Fibroblast of skin of abdomen (primary cell): ENCODE measurements at regions not wholly inside any gene's neighbourhood (a gene's known extent, or its start where the extent isn't known, plus 50 kb on each side); places are given as distances from the start of the nearest gene placed in this dataset.
"Not testable (repeated sequence)": the region's sequence is repeated elsewhere in the genome, so short reads cannot be mapped to it uniquely, and the experiment has no call there.

Source experiments
- DNase-seq: peaks from one replicate; pipeline ENCODE4 v3.0.0-alpha.2; 2013

DNA sequence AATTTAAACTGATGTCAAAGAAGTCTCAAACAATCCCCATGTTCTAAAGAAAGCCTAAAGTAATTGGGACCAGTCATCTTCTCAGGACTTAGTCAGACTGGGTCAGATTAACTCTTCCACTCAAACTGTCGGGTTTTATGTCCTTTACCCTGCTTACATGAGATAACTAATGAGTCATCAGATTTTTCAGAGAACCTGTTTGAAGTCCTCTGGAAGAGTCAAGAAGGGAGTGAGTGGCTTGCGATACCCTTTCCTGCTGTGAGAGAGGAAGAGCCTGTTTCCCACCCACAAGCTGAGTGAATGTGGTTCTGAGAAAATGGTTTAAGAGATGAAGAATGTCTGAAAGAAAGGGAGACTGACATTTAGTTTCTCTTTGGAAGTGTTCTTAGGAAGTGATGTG, 1866.7 kb upstream of the C9orf72 start:
- peak; percentile 20 for DNase-seq

GRCh38 chr9:29440449-29440848, 1867.2 kb upstream of the C9orf72 start:
- no peak for DNase-seq

DNA sequence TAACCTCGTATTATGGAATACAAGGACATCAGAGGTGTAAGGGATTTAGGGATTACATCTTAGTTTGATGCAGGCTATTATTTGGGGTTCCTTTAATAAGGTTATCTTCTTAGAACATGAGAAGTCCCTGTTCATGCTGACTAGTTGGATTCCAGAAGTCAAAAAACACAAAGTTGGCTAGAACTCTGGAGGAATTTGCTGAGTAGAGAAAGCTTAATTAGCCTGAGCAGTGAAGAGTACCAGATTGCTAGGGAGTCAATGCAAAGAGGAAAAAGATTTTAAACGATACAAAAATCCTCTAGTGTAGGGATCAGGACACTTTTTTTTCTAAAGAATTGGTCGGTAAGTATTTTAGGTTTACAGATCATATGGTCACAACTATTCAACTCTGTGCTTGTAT, 1872.5 kb upstream of the C9orf72 start:
- DNase-seq: no peak

- DNase-seq: no peak
Observed at GRCh38 chr9:29449306-29449705, 1876.0 kb upstream of the C9orf72 start.

DNA sequence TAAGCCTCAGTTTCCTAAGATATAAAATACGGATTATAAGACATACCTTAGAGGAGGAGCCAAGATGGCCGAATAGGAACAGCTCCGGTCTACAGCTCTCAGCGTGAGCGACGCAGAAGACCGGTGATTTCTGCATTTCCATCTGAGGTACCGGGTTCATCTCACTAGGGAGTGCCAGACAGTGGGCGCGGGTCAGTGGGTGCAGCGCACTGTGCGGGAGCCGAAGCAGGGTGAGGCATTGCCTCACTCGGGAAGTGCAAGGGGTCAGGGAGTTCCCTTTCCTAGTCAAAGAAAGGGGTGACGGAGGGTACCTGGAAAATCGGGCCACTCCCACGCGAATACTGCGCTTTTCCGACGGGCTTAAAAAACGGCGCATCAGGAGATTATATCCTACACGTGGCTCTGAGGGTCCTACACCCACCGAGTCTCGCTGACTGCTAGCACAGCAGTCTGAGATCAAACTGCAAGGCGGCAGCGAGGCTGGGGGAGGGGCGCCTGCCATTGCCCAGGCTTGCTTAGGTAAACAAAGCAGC, 1877.1 kb upstream of the C9orf72 start:
- not testable (repeated sequence) for DNase-seq

- peak; percentile 62 for DNase-seq
Observed at GRCh38 chr9:29456940-29457339, 1883.7 kb upstream of the C9orf72 start.

GRCh38 chr9:29475471-29475870, 1902.2 kb upstream of the C9orf72 start:
- no peak for DNase-seq

- no peak for DNase-seq
Observed at GRCh38 chr9:29511680-29512079, 1938.4 kb upstream of the C9orf72 start.

GRCh38 chr9:29514336-29514735, 1941.1 kb upstream of the C9orf72 start:
- no peak for DNase-seq

- no peak for DNase-seq
Observed at GRCh38 chr9:29514862-29515261, 1941.6 kb upstream of the C9orf72 start.

GRCh38 chr9:29548436-29548835, 1975.2 kb upstream of the C9orf72 start:
- DNase-seq: no peak

GRCh38 chr9:29555502-29555901, 1982.2 kb upstream of the C9orf72 start:
- DNase-seq: no peak

DNA sequence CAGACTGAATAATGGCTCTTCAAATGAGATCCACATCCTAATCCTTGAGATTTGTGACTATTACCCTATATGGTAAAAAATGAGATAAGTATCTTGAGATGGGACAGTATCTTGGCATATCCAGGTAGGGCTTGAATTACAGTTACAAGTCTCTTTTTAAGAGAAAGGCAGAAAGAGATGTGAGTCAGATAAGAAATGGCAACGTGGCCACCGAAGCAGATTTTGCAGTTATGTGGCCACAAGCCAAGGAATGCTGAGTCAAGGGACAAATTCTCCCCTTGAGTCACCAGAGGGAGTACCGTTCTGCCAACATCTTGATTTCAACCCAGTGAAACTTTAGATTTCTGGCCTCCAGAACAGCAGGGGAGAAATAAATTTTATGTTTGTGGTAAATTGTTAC, 1983.0 kb upstream of the C9orf72 start:
- DNase-seq: peak; percentile 71

- no peak for DNase-seq
Observed at GRCh38 chr9:29556746-29557145, 1983.5 kb upstream of the C9orf72 start.

- peak; percentile 9 for DNase-seq
Observed at GRCh38 chr9:29564564-29564963, 1991.3 kb upstream of the C9orf72 start.

DNA sequence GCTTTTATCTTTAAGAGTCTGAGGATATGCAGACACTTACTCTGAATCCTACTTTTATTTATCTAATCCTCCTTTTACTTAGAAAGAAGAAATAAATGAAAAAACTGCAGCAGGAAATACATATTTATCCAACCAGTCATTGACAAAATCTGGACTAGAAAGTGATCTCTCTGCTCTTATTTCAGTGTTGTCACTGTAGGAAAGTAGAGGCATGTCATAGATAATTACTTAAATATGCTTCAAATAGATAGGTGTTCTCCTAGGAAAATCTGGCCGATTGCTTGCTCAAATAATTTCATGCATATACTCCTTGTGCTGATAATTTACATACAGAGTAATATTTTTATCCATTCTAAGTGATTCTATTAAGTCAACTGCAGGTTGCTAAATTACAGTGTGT, 2001.9 kb upstream of the C9orf72 start:
- DNase-seq: no peak

DNA sequence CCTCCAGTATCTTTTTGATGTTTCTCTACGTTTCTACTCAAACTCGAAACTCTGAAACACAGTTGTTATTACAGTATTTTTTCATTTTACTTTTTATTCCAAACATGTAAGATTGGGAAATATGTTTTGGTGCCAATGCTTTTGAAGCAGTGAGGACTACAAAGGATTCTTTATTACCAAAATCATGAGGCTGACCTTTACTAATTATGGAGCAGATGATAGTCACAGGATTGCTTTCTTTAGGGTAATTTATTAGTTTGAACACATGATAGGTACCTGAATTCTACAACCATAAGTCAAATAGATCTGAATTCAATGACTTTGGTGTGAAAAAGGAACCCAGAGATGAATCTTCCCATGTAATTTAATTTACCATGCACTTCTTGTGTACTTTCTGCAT, 2015.1 kb upstream of the C9orf72 start:
- no peak for DNase-seq

- no peak for DNase-seq
Observed at GRCh38 chr9:29609282-29609681, 2036.0 kb upstream of the C9orf72 start.

- DNase-seq: no peak
Observed at GRCh38 chr9:29613773-29614172, 2040.5 kb upstream of the C9orf72 start.

- no peak for DNase-seq
Observed at GRCh38 chr9:29616844-29617243, 2043.6 kb upstream of the C9orf72 start.

- DNase-seq: peak; percentile 91
Observed at GRCh38 chr9:29625292-29625731, 2052.0 kb upstream of the C9orf72 start.

DNA sequence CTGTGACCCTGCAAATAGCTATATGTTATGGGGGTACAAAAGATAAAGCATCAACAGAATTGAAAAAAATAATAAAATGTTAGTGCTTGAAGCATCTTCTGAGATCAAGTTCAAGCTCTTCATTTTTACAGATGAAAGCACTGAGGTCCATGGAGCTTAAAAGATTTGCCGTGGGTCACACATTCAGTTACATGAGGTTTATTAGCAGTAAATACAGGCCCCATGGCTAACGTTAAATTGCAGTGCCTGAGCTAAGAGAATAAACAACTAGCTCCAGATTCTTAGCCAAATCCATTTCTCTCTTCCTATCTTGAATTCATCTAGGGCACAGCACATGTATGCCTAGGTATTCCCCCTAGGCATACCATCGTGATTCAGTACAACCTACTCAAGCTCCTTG, 2052.7 kb upstream of the C9orf72 start:
- DNase-seq: no peak

DNA sequence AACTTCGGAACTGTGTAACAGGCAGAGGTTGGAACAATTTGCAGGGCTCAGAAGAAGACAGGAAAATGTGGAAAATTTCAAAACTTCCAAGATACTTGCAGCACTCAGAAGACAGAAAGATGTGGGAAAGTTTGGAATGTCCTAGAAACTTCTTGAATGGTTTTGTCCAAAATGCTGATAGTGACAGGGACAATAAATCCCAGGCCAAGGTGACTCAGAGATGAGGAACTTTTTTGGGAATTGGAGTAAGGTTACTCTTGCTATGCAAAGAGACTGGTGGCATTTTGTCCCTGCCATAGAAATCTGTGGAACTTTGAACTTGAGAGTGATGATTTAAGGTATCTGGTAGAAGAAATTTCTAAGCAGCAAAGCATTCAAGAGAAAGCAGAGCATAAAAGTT, 2055.6 kb upstream of the C9orf72 start:
- peak; percentile 51 for DNase-seq

DNA sequence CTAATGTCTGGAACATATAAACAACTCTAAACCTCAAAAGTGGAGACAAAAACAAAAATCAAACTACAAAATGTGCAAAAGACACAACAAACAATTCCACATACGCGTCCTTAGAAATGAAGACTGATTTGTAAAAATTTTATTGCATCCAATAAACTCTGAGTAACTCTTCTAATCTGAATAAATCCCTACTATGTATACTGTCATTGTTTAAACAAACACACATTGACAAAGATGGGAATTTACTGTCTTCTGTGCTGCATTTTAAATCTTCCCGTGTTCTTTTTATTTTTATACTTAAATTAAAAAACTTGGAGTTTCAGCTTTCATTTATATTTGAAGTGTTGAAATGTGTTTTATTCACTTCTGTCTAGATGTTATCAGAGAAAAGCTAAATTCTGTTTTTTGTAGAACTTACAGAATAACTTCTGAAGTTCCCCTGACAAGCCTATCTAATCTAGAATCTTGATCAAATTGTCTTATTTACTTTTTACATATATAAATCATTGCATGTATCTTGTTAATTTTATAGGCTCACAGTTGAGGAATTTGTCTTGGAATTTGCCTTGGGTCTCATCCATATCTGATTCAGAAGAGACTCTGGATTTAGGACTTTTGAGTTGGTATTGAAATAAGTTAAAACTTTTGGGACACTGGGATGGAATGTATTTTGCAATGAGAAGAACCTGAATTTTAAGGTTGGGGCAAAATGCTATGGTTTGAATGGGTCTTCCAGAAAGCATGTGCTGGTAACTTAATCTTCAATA, 2064.4 kb upstream of the C9orf72 start:
- DNase-seq: peak; percentile 61

DNA sequence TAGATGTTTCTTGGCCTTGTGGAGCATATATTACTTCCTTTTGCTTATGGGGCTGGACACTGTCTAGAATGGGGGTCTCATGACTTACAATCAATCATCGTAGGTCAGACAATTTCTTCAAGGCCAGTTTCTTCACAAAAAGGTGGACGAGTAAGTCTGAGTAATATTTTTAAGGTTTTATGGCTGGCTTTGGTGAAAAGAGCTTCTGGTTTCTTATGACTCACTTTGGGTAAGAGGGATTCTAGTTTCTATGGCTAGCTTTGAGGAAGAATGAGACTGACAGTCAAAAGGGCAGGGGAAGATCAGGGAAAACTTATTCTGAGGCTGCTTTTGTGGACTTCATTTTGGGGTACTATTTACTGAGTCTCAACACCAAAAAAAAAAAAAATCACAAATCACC, 2067.2 kb upstream of the C9orf72 start:
- peak; percentile 2 for DNase-seq
